IPS-NIHi7 (cell line): ENCODE measurements at regions not wholly inside any gene's neighbourhood (a gene's known extent, or its start where the extent isn't known, plus 50 kb on each side); places are given as distances from the start of the nearest gene placed in this dataset.
A peak's percentile ranks its signal among the peaks of the same experiment; 100 is the strongest.

Experiments
- DNase-seq: peaks from one replicate; pipeline ENCODE4 v3.0.0; 2012; ENCODE audit warnings: mixed read lengths; ENCODE audit errors: extremely low spot score

DNA sequence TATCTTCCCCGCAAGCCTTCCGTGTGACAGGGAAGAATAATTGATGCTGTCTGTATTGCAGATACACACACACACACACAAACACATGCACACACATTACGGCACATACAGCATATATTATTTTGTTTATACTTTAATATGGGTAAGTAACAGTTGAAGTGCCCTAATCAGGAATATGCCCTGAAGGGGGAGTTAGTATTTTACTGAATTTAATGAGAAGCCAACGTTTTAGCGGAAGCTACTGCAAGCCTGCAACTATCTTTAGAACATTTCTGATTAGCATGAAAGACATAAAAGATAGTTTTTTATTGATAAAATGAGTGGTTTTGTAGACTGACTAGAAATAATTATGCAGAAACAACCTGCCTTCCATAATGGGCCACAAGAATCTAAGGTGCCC lies 296.6 kb upstream of the SLCO3A1 start:
- DNase-seq = no peak

DNA sequence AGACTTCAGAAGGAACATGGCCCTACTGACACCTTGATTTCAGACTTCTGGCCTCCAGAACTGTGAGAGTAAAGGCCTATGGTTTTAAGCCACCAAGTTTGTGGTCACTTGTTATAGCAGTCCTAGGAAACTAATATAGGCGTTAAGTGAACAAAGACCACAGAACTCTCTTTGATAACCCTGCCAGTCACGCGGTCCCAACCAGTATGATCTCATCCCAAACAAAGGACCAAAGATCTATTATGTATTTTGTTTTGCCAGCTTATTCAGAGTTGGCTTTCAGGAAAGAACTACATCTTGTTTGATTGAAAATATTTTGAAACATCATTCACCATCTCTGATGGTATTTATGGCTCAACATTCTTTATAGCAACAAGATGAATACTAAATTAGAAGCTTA lies 294.4 kb upstream of the SLCO3A1 start:
- DNase-seq = no peak

DNA sequence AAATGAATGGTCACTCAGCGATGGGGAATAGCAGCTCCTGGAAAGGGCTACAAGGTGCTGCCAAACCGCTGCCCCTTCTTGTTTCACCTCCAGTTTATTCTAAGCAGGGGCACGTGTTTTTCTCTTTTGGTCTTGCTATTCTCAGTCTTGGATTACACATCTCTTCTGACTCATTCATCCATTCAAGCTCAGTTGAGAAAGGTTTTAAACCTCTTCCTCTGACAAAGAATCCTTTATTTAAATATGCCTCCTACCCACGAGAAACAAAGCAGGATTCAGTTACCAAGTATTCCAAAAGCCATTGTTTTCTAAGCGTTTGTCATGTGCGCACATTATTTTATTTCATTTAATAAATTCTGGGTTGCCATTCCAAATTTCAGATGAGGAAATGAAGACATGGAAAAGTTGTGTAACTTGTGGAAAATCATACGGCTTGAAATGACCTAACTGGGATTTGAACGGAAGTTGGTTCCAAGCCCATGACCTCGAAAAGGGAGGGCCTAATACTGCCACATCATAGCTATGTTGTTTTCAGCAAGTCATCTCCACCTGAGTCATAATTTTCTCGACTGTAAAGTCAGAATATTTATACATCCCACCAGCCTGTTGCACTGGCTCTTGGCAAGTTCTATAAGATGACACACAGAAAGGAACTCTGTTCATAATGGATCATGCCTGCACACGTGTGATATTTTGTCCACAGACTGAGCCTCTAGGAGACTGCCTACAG lies 292.0 kb upstream of the SLCO3A1 start:
- no peak for DNase-seq

DNA sequence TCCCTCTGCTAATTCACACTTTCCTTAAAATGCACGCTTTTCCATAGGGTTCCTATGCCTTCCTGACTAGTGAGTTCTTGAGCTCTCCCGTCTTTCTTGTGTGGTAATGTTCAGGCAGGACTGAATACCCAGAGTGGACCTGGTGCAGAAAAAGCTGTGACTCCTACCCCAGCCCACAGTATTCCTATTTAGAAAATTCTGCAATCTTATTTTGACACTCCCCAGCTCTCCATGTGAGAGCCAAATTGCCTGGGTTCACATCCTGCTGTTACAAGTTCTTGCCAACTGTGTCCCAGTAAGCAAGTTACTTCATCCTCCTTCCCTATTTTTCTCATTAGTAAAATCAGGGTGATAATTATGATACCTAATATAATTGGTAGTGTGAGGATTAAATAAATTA lies 290.8 kb upstream of the SLCO3A1 start:
- DNase-seq = no peak

DNA sequence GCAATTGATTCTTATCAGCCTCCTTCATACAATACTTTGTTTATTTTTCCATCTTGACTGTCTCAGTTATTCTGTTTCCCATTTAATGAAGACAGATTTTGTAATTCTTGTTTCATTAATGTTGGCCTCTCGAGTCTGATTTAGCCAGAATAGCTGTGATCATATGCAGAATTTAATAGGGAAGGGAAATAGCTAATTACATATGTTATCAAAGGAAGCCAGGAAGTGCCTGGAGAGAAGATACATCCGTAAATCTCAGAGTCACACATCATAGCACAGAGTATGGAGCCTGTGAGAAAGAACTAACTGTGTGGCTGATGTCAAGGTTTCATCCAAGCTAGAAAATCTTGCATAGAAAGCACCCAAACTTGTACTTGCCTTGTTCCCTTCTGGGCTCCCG lies 288.9 kb upstream of the SLCO3A1 start:
- DNase-seq = no peak

DNA sequence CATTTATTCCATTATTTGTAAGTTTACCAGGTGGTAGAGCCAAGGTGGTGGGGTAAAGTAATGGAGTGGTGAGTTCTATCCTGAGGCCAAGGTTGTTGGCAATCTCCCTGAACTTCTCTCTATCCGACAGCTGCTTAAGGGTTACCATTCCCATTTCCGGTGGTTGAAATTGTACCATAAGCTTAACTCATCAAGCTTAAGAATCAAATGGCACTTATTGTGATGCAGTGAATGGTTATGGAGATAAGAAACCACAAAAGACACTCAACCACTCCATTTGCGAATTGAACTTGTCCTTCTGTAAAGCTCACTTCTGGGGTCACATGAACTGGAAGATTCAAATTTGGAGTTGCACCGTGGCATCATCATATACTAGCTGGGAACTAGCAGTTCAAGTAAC lies 287.4 kb upstream of the SLCO3A1 start:
- DNase-seq = no peak

DNA sequence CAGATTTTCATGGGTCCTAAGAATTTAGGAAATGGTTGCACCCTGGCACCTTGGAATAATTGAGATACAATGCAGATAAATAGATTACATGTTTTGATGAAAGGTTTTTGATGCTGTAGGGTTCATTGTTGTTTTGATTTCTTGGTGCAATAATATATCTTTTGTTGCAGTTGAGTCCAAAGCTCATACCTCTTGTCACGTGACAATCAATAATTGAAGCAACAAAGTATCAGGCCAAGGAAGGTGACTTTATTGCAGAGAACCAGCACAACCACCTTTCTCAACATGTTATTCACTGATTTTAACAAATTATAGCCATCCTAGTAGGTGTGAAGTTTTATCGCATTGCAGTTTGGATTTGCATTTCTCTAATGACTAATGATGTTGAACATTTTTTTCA lies 285.5 kb upstream of the SLCO3A1 start:
- no peak for DNase-seq

DNA sequence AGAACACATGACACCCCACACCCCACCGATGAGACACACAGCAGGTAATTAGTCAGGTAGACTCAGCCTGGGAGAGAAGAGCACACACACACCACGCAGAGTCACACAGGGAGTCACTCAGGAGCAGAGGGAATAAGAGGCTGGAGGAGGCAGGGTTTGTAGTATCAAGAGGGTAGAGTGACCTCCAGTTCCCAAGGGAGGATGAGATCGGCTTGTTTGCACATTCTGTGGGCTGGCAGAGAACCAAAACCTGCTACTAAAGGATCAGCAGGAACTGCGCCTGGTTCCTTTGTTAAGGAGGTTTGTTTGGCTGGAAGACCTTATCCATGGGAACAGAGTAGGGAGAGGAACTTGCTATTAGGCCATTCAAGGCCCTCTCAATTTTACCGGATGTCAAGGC lies 281.4 kb upstream of the SLCO3A1 start:
- DNase-seq = no peak

DNA sequence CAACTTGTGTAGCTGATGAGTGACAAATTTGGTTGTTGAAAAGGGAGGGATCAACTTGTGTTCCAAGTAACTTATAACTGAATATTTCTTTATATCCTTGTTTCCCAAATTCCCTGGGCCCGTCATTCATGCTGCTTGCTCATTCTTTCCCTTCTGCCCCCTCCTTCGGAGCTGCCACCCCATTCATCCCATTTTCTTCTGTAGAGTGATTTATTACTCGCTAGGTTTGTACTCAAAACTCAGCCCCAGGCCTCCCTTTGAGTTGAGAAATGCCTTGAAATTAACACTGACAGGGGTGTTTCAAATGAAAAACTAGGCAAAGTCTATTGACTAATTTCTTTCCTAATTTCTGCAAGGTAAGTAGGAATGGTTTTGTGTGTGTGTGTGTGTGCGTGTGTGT lies 277.4 kb upstream of the SLCO3A1 start:
- no peak for DNase-seq

DNA sequence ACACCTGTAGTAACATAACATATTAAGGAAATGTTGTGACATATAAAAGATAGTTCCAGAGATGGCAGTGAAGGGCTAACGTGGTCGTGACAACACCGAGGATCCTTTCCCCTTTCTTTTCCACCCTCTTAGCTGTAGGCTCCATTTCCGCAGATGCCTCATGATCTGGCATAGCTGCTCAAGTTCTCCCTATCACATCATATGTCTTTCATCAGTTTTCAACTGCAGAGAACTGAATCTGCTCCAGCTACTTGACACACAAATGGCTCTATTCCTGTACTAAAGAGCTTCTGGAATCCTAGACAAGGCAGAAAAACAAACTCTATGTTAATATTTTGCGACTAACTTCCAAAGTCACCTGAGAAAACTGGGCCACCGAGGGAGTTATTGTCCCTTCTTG lies 275.0 kb upstream of the SLCO3A1 start:
- DNase-seq = no peak

DNA sequence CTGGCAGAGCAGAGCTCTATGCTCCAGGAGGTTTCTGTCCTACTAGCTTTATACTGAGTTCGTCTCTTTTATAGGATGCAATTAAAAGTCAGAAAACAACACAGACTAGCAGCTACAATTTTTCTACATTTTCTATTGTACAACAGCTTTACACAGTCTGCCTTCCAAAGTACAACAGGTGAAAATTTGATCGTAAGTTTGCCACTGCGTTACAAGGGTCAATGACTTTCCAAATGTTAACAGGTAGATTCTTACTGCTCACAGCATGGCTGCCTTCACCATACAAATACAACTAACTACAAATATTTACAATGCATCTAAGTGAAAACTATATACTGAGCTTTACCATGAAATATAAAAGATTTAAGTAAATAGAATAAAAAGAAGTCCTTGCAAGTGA lies 268.6 kb upstream of the SLCO3A1 start:
- no peak for DNase-seq

DNA sequence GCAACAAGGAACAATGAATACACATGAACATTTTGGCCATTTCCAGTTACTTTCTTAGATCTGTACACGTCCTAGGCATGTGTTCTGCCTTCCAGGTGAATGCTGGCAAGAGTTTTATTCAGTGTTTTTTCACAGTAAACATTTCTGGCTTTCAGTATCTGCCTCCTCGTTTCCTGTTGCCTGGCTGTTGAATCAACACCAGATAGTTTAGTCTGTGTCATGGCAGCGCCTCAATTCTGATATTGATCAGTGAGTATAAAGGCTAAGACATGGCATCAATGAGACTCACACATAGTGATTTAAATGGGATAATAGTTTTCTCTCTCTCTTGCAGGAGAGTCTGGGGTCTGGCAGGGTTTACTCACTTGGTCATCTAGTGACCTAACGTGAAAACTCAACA lies 266.9 kb upstream of the SLCO3A1 start:
- DNase-seq = no peak

DNA sequence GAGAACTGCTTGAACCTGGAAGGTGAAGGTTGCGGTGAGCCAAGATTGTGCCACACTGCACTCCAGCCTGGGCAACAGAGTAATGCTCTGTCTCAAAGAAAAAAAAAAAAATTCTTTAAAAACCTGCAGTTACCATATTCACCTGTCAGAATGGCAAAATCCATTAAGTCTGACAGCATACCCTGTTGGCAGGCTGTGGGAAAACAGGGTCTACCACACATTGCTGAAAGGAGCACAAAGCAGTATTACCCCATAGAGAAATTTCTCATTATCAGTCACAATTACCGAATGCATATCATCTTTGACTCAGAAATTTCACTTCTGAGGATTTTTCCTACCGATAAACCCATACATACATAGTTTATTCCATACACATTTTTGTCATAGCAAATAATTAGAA lies 264.1 kb upstream of the SLCO3A1 start:
- peak; percentile 22 for DNase-seq

DNA sequence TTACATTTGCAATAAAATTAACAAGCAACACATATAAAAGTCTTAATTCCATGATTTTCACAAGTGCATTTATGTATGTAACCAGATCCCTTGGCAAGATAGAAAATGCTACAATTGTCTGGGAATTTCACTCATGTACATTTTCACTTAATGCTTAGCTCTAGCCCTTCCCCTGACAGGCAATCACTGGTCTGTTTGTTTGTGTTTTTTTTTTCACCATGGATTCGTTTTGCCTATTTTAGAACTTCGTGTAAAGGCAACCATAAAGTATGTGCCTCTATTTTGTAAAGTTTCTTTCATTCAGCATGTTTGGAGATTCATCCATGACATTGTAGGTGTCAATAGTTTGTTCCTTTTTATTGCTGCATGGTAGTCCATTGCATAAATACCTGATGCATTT lies 260.9 kb upstream of the SLCO3A1 start:
- no peak for DNase-seq

DNA sequence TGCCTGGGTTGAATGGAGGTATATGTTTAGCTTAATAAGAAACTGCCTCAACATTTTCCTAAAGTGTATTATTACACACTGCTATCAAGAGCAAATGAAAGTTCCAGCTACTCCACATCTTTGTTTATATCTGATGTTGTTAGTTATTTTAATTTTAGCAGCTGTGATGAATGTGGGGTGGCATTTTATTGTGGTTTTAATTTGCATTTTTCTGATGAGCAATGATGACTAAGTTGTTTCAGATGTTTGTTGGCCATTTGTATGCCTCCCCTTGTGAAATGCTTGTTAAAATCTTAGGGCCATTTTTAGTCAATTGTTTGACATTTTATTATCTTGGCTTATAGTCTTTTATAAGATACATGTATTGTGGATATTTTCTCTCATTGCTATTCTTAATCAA lies 260.4 kb upstream of the SLCO3A1 start:
- no peak for DNase-seq

DNA sequence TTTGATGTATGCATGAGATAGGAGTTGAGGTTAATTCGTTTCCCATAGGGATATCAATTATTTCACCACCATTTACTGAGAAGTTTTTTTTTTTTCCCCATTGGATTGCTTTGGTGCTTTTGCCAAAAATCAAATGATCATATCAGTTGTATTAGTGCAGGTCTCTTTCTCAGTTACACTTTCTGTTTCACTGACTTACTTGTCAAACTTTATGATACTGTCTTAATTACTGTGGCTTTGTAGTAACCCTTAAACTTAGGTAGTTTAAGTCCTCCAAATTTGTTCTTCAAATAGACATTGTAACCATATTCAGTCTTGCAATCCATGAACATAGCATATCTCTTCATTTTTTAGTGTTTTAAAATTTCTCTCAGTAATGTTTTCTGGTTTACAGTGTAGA lies 259.9 kb upstream of the SLCO3A1 start:
- DNase-seq = no peak

DNA sequence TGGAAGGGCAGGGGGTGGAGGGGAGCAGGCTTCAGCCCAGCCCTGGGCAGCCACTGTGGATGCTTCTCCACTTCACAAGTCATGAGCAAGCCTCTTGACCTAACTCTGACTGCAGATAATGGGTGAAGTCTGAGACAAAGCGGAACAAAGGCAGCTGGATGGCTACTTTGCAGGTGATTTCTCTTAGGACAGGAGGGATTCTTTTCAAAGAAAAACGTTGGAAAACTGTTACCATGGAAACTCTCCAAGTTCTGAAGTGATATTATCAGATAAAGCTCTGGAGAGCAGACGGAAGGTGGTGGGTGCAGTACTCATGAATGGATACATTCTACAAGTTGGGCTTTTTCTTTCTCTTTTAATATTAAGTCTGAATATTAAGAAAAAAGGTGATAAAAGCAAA lies 254.2 kb upstream of the SLCO3A1 start:
- DNase-seq = no peak

DNA sequence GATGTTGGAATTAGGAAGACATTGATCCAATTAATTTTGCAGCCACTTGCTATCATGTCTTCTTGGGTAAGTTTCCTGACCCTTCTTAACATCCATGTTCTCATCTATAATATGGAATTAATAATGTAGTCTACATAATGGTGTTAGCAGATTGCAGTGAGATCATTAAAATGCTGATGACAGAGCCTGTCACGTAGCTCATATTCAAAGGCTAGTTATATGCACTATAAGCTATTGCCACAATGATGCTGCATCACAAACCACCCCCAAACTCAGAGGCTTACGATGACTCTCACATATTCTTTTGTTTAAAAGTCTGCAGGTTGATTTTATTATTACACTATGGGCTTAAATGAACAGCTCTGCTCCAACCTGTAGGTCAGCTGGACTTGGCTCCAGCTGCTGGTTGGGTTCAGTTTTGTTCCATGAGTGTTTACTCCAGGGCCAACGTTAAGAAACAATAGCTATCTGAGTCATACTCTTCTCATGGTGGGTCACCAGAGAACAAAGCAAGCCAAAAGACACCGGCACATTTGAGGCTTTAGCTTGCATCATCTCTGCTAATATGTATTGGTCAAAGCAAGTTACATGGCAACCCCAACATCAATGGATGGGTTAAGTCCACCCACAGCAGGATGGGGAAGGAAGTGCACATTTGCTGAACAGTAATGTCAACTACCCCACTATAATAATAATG lies 250.0 kb upstream of the SLCO3A1 start:
- DNase-seq = no peak

DNA sequence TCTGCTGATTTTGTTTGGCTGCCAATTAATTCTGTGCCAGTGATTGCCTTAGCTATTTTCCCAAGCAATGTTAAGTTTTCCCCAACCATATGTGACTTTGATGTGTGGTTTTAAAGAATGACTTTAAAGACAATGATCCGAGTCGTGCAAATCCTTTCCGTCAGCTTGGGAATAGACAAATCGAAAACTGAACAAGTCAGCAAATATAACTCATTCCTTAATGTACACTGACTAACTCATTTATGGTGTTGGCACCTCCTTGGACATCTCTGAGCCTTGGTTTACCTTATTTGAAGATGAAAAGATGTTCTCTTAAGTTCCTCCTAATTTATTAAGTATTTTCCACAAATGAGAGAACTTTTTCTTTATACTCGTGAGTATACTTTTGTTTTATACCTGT lies 249.4 kb upstream of the SLCO3A1 start:
- DNase-seq = no peak

DNA sequence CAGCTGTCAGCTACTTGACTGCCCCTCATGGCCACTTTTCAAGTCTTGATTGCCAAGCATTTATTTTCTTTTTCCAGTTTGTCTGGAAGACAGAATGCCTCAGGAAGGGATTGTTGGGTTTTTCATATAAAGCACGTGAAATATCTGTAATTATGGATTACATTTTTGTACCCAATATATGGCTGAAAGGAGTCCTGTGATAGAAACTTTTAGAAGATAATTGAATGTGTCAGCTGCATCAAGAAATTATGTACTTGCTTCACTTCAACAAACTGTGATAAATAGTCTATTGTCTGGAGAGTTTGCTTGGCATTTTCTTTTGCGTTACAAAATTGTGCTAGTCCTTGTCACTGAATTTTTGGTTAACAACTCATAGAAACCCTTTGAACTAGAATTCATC lies 247.9 kb upstream of the SLCO3A1 start:
- DNase-seq = no peak

DNA sequence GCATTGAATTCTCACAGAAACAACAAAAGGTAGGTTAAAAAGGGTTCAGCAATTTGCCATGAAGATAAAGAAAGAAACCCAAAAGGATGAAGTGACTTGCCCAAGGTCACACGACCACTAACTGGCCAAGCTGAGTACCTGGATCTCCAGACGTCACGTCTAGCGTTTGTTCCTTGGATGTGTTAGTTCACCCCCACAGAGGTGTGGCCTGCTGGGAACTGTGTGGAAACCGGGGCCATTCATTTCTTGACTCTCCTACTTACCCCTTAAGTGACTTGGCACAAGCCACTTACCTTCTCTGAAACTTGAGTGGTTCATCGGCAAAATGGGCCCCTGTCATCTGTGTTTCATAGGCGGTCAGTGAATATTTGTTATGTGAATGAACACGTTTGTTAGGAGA lies 244.3 kb upstream of the SLCO3A1 start:
- no peak for DNase-seq

DNA sequence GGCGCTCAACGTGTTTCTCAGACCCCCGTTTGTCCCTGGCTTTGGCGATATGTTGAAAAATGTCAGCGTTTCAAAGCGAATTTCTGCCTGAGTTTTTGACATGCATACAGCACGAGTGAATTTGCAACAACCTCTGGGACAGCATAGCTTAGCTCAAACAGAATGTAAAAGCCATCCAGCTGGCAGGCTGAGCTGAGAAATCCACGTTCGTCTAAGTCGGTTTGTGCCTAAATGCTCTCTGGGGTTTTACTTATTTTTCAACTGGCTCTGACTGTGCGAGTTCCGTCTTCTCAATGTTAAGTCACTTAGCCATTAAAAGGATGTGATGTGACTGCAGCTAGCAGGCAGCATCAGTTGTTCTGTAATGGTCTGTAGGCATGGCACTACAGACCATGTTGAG lies 243.5 kb upstream of the SLCO3A1 start:
- DNase-seq = no peak

DNA sequence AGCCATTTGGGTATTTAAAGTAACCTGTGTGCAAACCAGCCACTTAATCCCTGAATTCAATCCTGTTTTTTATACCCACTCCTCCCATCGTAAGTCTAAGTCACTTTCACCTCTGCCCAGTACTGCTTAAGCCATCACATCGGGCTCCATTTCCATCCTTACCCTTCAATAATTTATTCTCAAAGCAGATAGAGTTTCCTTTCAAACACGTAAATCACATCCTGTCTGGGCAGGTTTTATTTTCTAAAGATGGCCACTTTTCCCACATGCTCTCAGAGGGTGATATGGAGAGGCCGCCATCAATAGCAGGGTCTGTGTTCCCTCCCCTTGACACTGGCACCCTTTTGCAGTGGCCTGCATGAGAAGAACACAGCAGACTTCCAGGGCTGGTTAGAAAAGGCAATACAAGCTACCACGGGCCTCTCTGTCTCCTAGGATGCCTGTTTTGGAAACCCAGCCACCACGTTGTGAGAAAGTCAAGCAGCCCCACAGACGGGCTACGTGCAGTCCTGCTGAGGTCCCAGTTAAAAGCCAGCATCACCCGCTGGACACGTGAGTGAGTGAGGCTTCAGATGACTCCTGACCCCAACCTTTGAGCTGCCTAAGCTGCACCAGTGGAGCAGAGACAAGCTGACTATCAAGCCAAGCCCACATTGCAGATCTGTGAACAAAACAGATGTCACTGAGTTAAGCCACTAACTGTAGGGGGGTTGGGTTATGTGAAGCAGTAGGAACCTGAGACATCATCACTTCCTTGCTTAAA lies 241.8 kb upstream of the SLCO3A1 start:
- no peak for DNase-seq
